Loucy (cell line): ENCODE measurements at regions not wholly inside any gene's neighbourhood (a gene's known extent, or its start where the extent isn't known, plus 50 kb on each side); places are given as distances from the start of the nearest gene placed in this dataset.

ENCODE experiments used
- H2AFZ ChIP-seq: fragments of 200-600 bp; sonication (generic); 2 replicates; pipeline ENCODE4 v1.6.0; 2016; ENCODE audit warnings: antibody characterized with exemption, mild to moderate bottlenecking, low read length, moderate library complexity
- H3F3A ChIP-seq: fragments of 200-600 bp; 2 replicates; pipeline ENCODE4 v1.6.0; 2016; ENCODE audit warnings: antibody characterized with exemption, low read depth, mild to moderate bottlenecking
- H3K27me3 ChIP-seq: fragments of 200-600 bp; sonication (generic); 2 replicates; pipeline ENCODE4 v1.6.1; 2014; ENCODE audit warnings: low read length, mild to moderate bottlenecking; ENCODE audit not compliant: insufficient read depth, poor library complexity, severe bottlenecking
- H3K36me3 ChIP-seq: fragments of 200-600 bp; sonication (generic); 2 replicates; pipeline ENCODE4 v1.6.1; 2016; ENCODE audit warnings: low read length; ENCODE audit not compliant: insufficient read depth
- H3K4me1 ChIP-seq: fragments of 200-600 bp; sonication (generic); 2 replicates; pipeline ENCODE4 v1.5.1; 2014; ENCODE audit warnings: low read length, mild to moderate bottlenecking; ENCODE audit not compliant: insufficient read depth, poor library complexity, severe bottlenecking
- H3K4me2 ChIP-seq: fragments of 200-600 bp; sonication (generic); 2 replicates; pipeline ENCODE4 v1.6.0; 2014; ENCODE audit warnings: antibody characterized with exemption, low read length, low read depth, mild to moderate bottlenecking; ENCODE audit not compliant: poor library complexity, severe bottlenecking
- H3K4me3 ChIP-seq: fragments of 200-600 bp; sonication (generic); 2 replicates; pipeline ENCODE4 v1.5.1; 2014; ENCODE audit warnings: low read length, mild to moderate bottlenecking, mixed read lengths; ENCODE audit not compliant: poor library complexity, severe bottlenecking
- H3K79me2 ChIP-seq: fragments of 200-600 bp; sonication (generic); 2 replicates; pipeline ENCODE4 v1.6.1; 2014; ENCODE audit warnings: low read length; ENCODE audit not compliant: insufficient read depth
- H3K9ac ChIP-seq: fragments of 200-600 bp; sonication (generic); 2 replicates; pipeline ENCODE4 v1.6.0; 2014; ENCODE audit warnings: mild to moderate bottlenecking, low read depth, low read length, moderate library complexity; ENCODE audit not compliant: poor library complexity, severe bottlenecking
- H3K9me2 ChIP-seq: fragments of 200-600 bp; sonication (generic); replicated peaks from 2 replicates; pipeline ENCODE4 v1.6.1; 2016; ENCODE audit warnings: low read depth, low read length, mixed read lengths
- H3K9me3 ChIP-seq: fragments of 200-600 bp; sonication (generic); 2 replicates; pipeline ENCODE4 v1.6.1; 2014; ENCODE audit warnings: mild to moderate bottlenecking, antibody characterized with exemption, low read length, low read depth; ENCODE audit not compliant: insufficient read depth
- H4K20me1 ChIP-seq: fragments of 200-600 bp; sonication (generic); 2 replicates; pipeline ENCODE4 v1.6.0; 2014; ENCODE audit warnings: antibody characterized with exemption, low read length, mild to moderate bottlenecking; ENCODE audit not compliant: insufficient read depth, poor library complexity, severe bottlenecking
- CTCF ChIP-seq: fragments of 200-600 bp; sonication (generic); conservative IDR thresholded peaks from 2 replicates; pipeline ENCODE4 v1.5.1; 2014; ENCODE audit warnings: mild to moderate bottlenecking, antibody characterized with exemption, low read length
- EZH2phosphoT487 ChIP-seq: fragments of 200-600 bp; IDR thresholded peaks from 2 replicates; pipeline ENCODE4 v1.6.1; 2018; ENCODE audit warnings: antibody characterized with exemption, mild to moderate bottlenecking, moderate library complexity, borderline replicate concordance

GRCh38 chr11:24421766-24422165 is 75.1 kb upstream of the LUZP2 start:
- Histone ChIP-seq H3K9me3 (no peaks in the 10 kb centered on the region), H2AFZ (no peak overlapping the region), H3K79me2 (no peaks in the 10 kb centered on the region), H3K27me3 (no peaks in the 10 kb centered on the region), H3K4me2 (no peak overlapping the region), H3K36me3 (no peaks in the 10 kb centered on the region), H3K4me1 (no peaks in the 10 kb centered on the region), H3F3A (no peaks in the 10 kb centered on the region), H3K4me3 (no peak overlapping the region), H3K9ac (no peak overlapping the region), H4K20me1 (no peaks in the 10 kb centered on the region), H3K9me2 (no peaks in the 10 kb centered on the region)
- TF ChIP-seq EZH2phosphoT487: no peak

DNA sequence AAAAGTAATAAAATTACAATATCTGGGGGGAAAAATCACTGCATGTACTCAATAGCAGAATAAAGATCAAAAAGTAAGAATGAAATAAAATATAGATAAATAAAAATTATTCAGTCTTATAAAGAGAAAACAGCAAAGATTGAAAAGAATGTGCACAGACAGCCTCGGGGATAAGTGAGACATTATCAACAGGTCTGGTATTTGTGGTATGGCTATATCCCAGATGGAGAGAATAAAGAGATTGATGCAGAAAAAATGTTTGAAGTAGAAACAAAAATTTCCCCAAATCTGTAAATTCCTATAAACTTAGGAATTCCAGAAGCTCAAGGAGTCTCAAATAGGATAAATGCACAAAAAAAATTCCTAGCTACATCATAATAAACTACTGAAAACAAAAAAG is 74.5 kb upstream of the LUZP2 start:
- no peaks in the 10 kb centered on the region for H4K20me1 ChIP-seq
- H3K4me1 ChIP-seq: no peaks in the 10 kb centered on the region
- no peaks in the 10 kb centered on the region for H3F3A ChIP-seq
- H3K4me2 ChIP-seq: no peak overlapping the region
- H3K36me3 ChIP-seq: no peaks in the 10 kb centered on the region
- no peak overlapping the region for H3K9ac ChIP-seq
- no peaks in the 10 kb centered on the region for H3K79me2 ChIP-seq
- no peak overlapping the region for H2AFZ ChIP-seq
- TF ChIP-seq EZH2phosphoT487: no peak
- no peak for TF ChIP-seq CTCF
- no peak overlapping the region for H3K4me3 ChIP-seq
- no peaks in the 10 kb centered on the region for H3K27me3 ChIP-seq
- no peaks in the 10 kb centered on the region for H3K9me2 ChIP-seq
- H3K9me3 ChIP-seq: no peaks in the 10 kb centered on the region

- H3K27me3 ChIP-seq: no peaks in the 10 kb centered on the region
- H3K36me3 ChIP-seq: no peaks in the 10 kb centered on the region
- H3K4me1 ChIP-seq: no peaks in the 10 kb centered on the region
- no peak overlapping the region for H3K4me3 ChIP-seq
- no peaks in the 10 kb centered on the region for H3K9me3 ChIP-seq
- no peaks in the 10 kb centered on the region for H3K9me2 ChIP-seq
- H3K79me2 ChIP-seq: no peaks in the 10 kb centered on the region
- H3F3A ChIP-seq: no peaks in the 10 kb centered on the region
- no peak overlapping the region for H2AFZ ChIP-seq
- no peak overlapping the region for H3K9ac ChIP-seq
- no peak for TF ChIP-seq CTCF
- no peak for TF ChIP-seq EZH2phosphoT487
- H4K20me1 ChIP-seq: no peaks in the 10 kb centered on the region
- no peak overlapping the region for H3K4me2 ChIP-seq
These were observed 59.7 kb upstream of the LUZP2 start for GRCh38 chr11:24437123-24437522.
